ENCODE measurements at regions not wholly inside any gene's neighbourhood (a gene's known extent, or its start where the extent isn't known, plus 50 kb on each side); places are given as distances from the start of the nearest gene placed in this dataset.

DNA sequence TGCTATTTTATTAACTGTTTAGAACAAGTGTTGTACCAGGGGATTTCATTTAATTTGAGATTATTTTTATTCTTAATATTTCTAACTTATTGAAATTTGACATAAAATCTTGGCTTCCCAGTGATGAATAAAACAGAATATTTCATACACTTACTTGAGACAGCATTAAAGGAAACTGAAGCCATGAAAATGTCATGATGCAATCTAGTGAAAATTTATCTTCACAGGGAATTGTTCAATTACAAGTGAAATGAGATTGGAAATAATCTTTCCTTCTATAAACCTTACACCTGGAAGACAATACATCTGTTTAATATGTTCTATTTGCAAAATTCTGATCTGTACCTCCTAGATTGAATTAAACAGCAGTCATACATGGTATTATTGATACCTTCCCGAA lies 511.0 kb upstream of the CDH7 start:
- H3F3A ChIP-seq (ENCODE audit: insufficient read depth, low read depth) = no peaks in the 10 kb centered on the region
- no peaks in the 10 kb centered on the region for H3K4me1 ChIP-seq (replicated peaks; ENCODE audit: insufficient read depth)
- DNase-seq = no peak
- H3K4me3 ChIP-seq = no peak overlapping the region
- TF ChIP-seq, protein P1, sequence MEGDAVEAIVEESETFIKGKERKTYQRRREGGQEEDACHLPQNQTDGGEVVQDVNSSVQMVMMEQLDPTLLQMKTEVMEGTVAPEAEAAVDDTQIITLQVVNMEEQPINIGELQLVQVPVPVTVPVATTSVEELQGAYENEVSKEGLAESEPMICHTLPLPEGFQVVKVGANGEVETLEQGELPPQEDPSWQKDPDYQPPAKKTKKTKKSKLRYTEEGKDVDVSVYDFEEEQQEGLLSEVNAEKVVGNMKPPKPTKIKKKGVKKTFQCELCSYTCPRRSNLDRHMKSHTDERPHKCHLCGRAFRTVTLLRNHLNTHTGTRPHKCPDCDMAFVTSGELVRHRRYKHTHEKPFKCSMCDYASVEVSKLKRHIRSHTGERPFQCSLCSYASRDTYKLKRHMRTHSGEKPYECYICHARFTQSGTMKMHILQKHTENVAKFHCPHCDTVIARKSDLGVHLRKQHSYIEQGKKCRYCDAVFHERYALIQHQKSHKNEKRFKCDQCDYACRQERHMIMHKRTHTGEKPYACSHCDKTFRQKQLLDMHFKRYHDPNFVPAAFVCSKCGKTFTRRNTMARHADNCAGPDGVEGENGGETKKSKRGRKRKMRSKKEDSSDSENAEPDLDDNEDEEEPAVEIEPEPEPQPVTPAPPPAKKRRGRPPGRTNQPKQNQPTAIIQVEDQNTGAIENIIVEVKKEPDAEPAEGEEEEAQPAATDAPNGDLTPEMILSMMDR (conservative IDR thresholded peaks at IDR 0.05) = no peak
- TF ChIP-seq EZH2 (IDR thresholded peaks at IDR 0.05; ENCODE audit: low read depth) = no peak
- H3K79me2 ChIP-seq (ENCODE audit: low read depth) = no peaks in the 10 kb centered on the region
- H4K20me1 ChIP-seq (ENCODE audit: insufficient read depth) = no peaks in the 10 kb centered on the region
- ChIA-PET POLR2A (ENCODE audit: unreplicated experiment) (no interaction called here), CTCF (no interaction called here)
- H3K4me2 ChIP-seq = no peak overlapping the region
- H3K27me3 ChIP-seq (ENCODE audit: insufficient read depth, low read depth) = no peaks in the 10 kb centered on the region
- H3K9me3 ChIP-seq (ENCODE audit: insufficient read depth, low read depth) = no peaks in the 10 kb centered on the region
- intact Hi-C loops (cut with micrococcal nuclease; ENCODE audit: unreplicated experiment) = no loop called here
- H3K9me2 ChIP-seq (ENCODE audit: insufficient read depth) = no peaks in the 10 kb centered on the region
- BruUV-seq (replicated peaks) = no TSS peak
- no peak overlapping the region for H2AFZ ChIP-seq
- H3K36me3 ChIP-seq (ENCODE audit: low read depth) = no peaks in the 10 kb centered on the region
- no peak overlapping the region for H3K27ac ChIP-seq

DNA sequence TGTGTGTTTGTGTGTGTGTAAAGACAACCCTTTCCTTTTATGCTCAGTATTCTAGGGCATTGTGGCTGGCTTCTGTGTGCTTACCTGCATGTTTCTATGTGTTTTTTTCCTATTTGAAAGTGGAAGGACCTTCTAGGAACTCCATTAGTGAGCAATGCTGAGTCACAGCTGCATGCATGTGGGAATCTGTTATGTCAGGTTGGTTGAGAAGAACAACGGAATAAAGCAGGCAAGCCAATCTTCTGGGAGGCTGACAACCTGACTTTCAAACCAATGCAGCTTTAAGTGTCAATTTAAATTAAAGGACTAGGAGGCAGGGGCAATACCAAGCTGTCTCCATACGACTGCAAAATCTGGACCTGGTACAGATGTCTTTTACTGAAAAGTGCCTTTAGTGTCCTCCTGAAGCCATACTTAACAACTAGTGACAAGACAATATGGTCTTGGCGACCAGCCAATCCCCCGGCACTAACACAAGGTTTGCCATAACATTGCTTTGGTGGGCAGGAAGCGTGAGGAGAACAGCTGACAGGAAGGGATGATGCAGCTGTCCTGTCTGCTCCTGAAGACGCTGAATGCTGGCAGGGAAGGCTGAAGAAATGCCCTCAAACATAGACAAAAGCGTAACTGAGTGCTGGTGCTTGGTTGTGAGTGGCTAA lies 514.7 kb upstream of the CDH7 start:
- ChIA-PET POLR2A (ENCODE audit: unreplicated experiment) (no interaction called here), CTCF (no interaction called here)
- Histone ChIP-seq H2AFZ (peak overlapping the region; percentile 54), H3K79me2 (ENCODE audit: low read depth) (no peaks in the 10 kb centered on the region), H3K27me3 (ENCODE audit: insufficient read depth, low read depth) (no peaks in the 10 kb centered on the region), H3K4me3 (no peak overlapping the region), H3K36me3 (ENCODE audit: low read depth) (no peaks in the 10 kb centered on the region), H3F3A (ENCODE audit: insufficient read depth, low read depth) (no peaks in the 10 kb centered on the region), H3K9me2 (ENCODE audit: insufficient read depth) (no peaks in the 10 kb centered on the region), H3K9me3 (ENCODE audit: insufficient read depth, low read depth) (no peaks in the 10 kb centered on the region), H3K27ac (no peak overlapping the region), H3K4me1 (replicated peaks; ENCODE audit: insufficient read depth) (no peaks in the 10 kb centered on the region), H4K20me1 (ENCODE audit: insufficient read depth) (no peaks in the 10 kb centered on the region), H3K4me2 (peak overlapping the region; percentile 36; the same call in 1 of the 2 replicates)
- no peak for DNase-seq
- no TSS peak for BruUV-seq (replicated peaks)
- intact Hi-C loops (cut with micrococcal nuclease; ENCODE audit: unreplicated experiment) = no loop called here
- TF ChIP-seq, protein P1 (conservative IDR thresholded peaks at IDR 0.05) = no peak
- no peak for TF ChIP-seq EZH2 (IDR thresholded peaks at IDR 0.05; ENCODE audit: low read depth)

DNA sequence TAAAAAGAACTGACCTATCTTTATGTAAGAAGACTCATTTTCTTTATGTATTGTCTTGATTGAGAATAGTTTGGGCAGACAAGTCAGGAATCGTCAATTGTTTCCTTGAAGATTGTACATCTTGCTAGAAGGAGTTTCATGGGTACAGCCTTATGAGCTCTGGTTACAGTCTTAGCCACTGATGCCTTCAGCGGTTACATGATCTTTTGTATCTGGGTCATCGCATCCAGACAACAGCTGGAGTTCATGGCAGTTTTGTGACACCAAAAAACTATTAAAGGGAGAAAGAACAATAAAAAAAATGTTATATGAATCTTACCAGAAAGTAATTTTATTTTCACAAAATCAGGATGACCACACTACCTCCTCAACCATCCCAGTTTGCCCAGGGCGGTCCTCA lies 520.5 kb upstream of the CDH7 start:
- H3K27me3 ChIP-seq (ENCODE audit: insufficient read depth, low read depth) = no peaks in the 10 kb centered on the region
- H3K27ac ChIP-seq = no peak overlapping the region
- no peak overlapping the region for H3K4me3 ChIP-seq
- intact Hi-C loops (cut with micrococcal nuclease; ENCODE audit: unreplicated experiment) = no loop called here
- H3K4me2 ChIP-seq = no peak overlapping the region
- H4K20me1 ChIP-seq (ENCODE audit: insufficient read depth) = no peaks in the 10 kb centered on the region
- H3K9me3 ChIP-seq (ENCODE audit: insufficient read depth, low read depth) = no peaks in the 10 kb centered on the region
- H2AFZ ChIP-seq = no peak overlapping the region
- DNase-seq = no peak
- H3K4me1 ChIP-seq (replicated peaks; ENCODE audit: insufficient read depth) = no peaks in the 10 kb centered on the region
- H3K36me3 ChIP-seq (ENCODE audit: low read depth) = no peaks in the 10 kb centered on the region
- ChIA-PET POLR2A (ENCODE audit: unreplicated experiment) (no interaction called here), CTCF (no interaction called here)
- TF ChIP-seq, protein P1 (conservative IDR thresholded peaks at IDR 0.05) = no peak
- TF ChIP-seq EZH2 (IDR thresholded peaks at IDR 0.05; ENCODE audit: low read depth) = no peak
- BruUV-seq (replicated peaks) = no TSS peak
- no peaks in the 10 kb centered on the region for H3K9me2 ChIP-seq (ENCODE audit: insufficient read depth)
- no peaks in the 10 kb centered on the region for H3F3A ChIP-seq (ENCODE audit: insufficient read depth, low read depth)
- H3K79me2 ChIP-seq (ENCODE audit: low read depth) = no peaks in the 10 kb centered on the region

Data from PC-9 (cell line).